SK-N-DZ (cell line): ENCODE measurements at regions not wholly inside any gene's neighbourhood (a gene's known extent, or its start where the extent isn't known, plus 50 kb on each side); places are given as distances from the start of the nearest gene placed in this dataset.

Experiments
- DNase-seq: peaks from one replicate; pipeline ENCODE4 v3.0.0-alpha.2; 2015; ENCODE audit warnings: low spot score

GRCh38 chr5:142475102-142475513, 150.3 kb upstream of the SPRY4 start:
- DNase-seq = no peak

GRCh38 chr5:142474431-142475094, 149.7 kb upstream of the SPRY4 start:
- no peak for DNase-seq

- DNase-seq = no peak
Observed at GRCh38 chr5:142473038-142473437, 148.2 kb upstream of the SPRY4 start.

GRCh38 chr5:142472306-142472951, 147.6 kb upstream of the SPRY4 start:
- no peak for DNase-seq

GRCh38 chr5:142466195-142466971, 141.6 kb upstream of the SPRY4 start:
- DNase-seq = no peak

GRCh38 chr5:142465476-142465875, 140.7 kb upstream of the SPRY4 start:
- DNase-seq = no peak

- DNase-seq = no peak
Observed at GRCh38 chr5:142463904-142464303, 139.1 kb upstream of the SPRY4 start.

GRCh38 chr5:142461028-142461590, 136.3 kb upstream of the SPRY4 start:
- DNase-seq = no peak

GRCh38 chr5:142459209-142459608, 134.4 kb upstream of the SPRY4 start:
- no peak for DNase-seq

GRCh38 chr5:142455856-142456255, 131.0 kb upstream of the SPRY4 start:
- no peak for DNase-seq

GRCh38 chr5:142453932-142454331, 129.1 kb upstream of the SPRY4 start:
- no peak for DNase-seq

- no peak for DNase-seq
Observed at GRCh38 chr5:142450419-142450818, 125.6 kb upstream of the SPRY4 start.

GRCh38 chr5:142447887-142448286, 123.1 kb upstream of the SPRY4 start:
- DNase-seq = no peak

- no peak for DNase-seq
Observed at GRCh38 chr5:142446960-142447279, 122.1 kb upstream of the SPRY4 start.

GRCh38 chr5:142446131-142446959, 121.5 kb upstream of the SPRY4 start:
- DNase-seq = no peak

- no peak for DNase-seq
Observed at GRCh38 chr5:142445266-142445665, 120.4 kb upstream of the SPRY4 start.

GRCh38 chr5:142441616-142442015, 116.8 kb upstream of the SPRY4 start:
- DNase-seq = no peak

GRCh38 chr5:142439207-142439860, 114.5 kb upstream of the SPRY4 start:
- no peak for DNase-seq

GRCh38 chr5:142438573-142438972, 113.8 kb upstream of the SPRY4 start:
- no peak for DNase-seq

GRCh38 chr5:142437563-142437962, 112.7 kb upstream of the SPRY4 start:
- DNase-seq = no peak
